ENCODE measurements at regions not wholly inside any gene's neighbourhood (a gene's known extent, or its start where the extent isn't known, plus 50 kb on each side); places are given as distances from the start of the nearest gene placed in this dataset.

DNA sequence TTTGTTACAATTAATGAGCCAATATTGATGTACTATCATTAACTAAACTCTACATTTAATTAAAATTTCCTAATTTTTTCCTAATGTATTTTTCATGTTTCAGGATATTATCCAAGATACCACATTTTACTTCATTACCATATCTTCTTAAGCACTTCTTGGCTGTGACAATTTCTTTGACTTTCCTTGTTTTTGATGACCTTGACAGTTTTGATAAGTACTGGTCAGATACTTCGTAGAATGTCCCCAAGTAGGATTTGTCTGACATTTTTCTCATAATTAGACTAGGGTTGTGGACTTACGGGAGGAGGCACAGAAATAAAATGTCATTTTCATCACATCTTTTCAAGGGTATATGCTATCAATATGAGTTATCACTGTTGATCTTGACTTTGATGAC lies 700.9 kb downstream of the BCL11B start:
- DNase-seq = no peak

DNA sequence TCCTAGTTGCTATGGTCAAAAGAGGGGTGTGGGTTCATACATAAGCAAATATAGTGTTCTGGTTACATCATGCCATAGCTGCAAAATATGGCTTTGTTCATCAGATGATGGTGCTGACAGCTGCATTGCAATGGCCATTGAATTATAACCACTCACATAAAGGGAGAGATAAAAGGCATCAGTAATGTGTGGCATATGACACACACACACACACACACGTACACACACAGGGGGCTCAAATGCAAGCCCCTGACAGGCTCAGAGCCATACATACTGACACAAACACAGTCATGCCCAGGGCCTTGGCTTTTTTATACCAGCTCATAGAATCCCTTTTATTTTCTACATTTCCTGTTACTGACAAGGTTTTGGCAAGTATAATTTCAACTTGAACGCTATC lies 698.9 kb downstream of the BCL11B start:
- DNase-seq = no peak

DNA sequence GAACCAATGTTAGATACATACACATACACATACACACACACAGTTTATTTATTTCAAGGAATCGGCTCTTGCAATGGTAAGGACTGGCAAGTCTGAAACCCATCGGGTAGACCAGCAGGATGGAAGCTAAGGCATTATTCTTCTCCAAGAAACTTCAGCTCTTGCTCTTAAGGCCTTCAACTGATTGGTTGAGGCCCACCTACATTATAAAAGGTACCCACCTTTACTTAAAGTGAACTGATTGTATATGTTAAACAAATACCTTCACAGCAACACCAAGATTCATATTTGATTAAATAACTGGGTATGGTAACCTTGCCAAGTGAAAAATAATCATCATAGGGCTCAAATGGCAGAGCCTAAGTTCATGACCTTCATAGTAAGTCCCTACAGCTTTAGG lies 695.5 kb downstream of the BCL11B start:
- DNase-seq = no peak

DNA sequence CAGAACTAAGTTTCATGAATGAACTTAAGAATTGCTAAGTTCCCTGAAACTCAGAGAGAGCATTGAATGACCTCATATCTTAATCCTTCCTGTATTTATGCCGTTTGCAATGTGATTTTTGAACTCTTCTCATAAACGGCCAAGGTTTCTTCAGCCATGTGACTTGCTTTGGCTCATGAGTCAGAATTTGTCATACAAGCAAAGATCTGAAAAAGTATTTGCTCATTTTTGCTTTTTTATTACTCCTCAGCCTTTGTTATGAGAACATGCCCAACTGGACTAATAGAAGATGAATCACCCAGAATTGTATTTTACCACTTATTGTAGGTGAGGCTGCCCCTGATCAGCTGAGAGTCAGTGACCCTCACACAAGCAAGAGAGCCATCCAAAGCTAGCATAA lies 693.8 kb downstream of the BCL11B start:
- DNase-seq = no peak

DNA sequence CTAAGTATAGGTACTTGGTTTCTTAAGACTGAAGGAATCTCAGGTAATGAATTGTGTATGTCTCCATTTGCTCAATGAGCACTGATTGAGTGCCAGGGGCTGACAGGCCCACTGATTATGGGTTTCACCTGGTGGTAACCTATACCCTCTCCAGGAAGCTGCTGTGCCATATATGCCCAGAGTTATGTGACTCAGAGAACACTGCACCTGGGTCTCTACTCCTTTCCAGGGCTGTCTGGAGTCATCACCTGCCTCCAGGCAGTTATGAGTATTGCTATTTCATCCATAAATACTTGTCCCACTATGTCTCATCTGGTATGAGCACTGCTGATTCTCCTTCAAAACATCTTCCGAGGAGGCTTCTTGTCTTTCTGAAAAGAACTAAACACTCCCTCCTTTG lies 692.9 kb downstream of the BCL11B start:
- no peak for DNase-seq

DNA sequence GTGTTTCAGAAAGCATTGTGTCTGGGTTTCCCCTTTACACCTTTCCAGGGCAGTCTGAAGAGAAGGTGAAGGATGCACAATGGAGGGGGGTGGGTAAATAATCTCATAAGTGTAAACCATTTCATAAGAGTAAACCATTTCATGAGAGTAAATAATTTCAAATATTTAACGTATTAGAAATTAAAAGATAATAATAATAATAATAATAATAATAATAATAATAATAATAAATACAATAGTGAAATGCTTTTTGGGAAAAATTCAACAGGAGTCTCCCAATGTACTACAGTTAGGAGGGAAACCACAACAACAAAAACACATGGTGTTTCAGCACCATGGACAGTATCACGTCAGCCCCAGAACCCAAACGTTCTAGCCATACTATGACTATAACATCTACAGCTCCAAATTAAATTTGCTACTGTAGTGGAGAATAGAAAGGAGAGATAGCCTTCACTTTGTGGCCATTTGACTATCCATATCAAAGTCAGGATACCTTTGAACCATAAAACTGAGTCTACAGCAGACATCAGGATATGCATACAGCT lies 691.8 kb downstream of the BCL11B start:
- DNase-seq = no peak

DNA sequence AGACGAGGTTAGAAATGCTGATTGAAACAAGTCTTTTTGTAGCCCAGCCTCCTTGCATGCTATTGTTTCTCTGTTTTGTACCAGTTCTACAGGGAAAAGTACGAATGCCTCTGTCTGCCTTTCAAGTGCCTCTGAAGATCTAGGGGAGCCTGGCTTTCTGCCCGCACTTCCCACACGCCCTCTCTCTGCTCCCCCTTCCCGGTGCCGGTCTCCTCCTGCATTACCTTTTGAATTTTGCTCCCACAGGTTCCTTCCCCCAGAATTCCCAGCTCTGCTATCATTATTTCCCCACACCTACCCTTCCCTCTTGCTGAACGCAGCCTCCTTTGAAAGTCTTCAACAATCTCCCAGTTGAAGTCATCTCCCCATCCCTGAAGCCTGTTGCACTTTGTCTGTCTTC lies 689.7 kb downstream of the BCL11B start:
- no peak for DNase-seq

DNA sequence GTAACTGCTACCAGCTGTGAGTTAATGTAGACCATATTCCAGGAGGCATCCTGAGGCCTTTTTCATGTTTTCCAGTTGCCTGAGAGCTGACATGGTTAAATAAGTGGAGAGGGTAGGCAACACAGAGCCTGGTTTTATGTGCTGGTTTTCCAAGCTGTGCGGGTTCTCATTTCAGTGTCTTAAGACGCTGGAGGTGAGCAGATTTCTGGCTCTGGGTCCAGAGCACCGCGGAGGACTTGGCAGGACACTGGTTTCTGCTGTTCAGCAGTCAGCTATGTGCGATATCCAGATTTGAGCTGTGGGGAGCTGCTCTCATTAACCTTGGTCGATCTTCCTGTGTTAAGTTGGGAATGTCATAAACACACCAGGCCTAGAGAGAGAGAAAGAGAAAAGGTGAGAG lies 680.8 kb downstream of the BCL11B start:
- DNase-seq = no peak

DNA sequence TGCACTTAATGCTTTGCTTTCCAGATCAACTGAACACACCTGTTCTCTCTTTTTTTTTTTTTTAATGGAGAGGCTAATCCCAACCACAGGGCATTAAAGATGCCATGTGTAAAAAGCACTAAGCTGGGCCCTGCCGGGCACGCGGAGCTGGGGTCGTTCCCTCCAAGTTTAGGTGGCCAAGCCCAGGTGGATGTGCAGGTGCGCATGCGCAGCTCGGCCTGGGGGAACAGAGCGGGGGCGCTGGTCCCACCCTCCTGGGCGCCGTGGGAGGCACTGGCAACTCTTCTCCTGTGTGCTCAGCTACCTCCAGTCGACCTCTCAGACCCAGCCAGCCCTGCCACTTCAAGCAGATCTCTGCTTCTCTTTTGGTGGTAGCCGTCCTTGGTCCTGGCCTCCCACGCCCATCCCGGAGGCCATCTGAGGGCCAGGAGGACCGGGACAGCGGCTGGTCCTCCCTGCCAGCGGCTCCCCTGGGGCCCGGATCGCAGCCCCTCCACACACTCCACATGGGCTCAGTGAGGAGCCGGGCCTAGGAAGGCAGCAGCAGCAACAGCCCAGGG lies 679.3 kb downstream of the BCL11B start:
- no peak for DNase-seq

DNA sequence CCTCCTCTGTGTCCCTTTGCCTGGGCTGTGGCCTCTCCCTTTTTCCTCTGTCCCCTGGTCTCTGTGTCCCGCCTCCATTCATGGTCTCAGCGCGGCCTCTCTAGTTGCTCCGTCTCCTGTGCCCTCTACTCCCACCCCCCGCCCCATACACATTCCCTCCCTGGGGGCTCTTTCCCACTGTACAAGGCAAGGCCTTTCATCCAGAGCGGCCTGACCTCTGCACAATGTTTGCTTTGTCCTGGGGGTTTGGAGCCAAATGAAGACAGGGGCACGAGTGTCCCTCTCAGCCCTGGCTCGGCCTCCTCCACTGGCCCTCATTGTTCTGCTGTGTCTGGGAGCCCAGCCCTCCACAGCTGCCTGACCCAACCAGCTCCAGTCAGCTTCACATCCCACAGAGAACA lies 678.6 kb downstream of the BCL11B start:
- DNase-seq = no peak

DNA sequence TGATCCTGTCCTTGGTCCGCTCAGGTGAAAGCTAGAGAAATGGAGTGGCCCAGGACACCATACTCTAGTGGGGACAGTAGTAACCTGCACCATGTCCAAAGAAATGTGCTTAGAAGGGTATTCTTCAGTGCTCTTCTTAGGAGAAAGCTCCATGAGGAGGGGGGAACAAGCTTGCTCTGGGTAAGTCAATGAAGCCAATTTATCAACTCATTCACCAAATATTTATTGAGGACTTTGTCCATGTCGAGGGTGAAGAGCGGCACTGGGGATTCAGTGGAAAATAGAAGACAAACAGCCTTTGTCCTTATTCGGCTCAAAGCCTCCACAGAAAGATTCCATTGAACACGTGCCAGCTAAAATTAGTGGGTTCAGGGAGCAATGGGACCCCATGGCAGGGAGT lies 677.8 kb downstream of the BCL11B start:
- DNase-seq = no peak

DNA sequence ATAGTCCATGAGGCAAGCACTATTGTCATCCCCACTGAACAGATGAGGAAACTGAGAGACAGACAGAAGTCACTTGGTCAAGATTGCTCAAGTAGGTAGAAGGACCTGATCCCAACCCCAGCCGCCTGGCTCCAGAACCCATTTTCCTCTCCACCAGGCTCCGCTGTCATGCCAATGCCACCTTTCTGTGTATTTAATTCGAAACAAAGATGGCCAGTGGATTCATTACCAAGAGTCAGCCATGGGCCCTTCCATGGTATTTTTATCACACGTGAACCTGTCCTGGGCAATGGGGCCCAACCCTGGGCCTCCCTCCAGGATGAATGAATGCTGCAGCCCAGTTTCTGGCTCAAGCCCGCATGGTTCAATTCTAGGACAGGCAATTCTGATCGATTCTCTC lies 673.4 kb downstream of the BCL11B start:
- DNase-seq = no peak

DNA sequence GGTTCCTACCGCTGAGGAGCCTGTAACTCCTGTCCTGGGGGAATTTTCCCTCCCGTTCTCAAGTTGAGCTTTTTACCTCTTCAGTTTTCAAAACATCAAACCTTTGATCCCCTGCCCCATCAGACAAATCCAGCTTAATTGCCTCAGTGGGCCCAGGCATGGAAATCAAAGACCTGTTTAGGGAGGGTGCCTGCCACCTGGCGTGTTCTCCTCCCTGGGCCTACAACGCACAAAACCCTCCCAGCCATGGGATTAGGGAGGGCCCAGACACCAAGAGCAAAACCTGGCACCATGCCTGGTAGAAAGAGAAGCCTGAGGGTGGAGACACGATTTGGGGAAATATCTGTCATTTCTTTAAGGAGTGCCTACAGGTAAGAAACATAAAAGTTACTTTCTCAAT lies 672.9 kb downstream of the BCL11B start:
- DNase-seq = no peak

DNA sequence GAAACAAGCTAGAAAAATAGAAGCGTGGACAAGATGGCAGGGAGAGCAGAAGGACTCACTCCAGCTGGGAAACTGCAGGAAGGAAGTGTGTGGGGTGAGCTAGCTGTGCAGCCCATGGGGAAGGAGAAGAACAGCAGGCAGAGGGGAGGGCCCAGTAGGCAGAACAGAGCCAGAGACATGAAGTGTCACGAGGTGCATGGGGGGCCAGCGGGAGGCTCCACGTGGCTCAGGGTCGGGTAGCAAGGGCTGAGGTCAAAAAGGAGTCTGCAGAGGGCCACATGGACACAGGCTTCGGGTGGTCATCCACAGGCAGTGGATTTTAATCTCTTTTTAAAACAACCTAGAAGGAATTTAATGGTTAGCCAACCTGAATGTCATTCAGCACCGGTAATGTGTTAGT lies 669.0 kb downstream of the BCL11B start:
- DNase-seq = no peak

DNA sequence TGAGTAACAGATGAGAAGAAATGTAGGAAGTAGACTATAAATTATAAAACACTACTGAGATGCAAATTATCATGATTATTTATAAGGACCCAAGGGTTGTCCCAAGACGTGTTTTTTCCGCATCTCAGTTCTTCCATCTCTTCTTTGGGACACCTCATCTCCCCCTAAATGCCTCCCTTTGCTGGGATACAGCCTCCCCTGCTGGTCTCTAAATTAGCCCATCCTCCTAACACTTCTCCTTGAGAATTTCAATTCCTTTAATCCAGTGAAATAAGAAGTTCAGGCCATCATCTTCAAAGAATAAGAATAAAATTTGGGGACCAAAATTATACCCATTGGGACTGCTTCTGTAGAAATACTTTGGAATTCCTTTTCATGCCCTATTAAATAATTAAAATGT lies 667.0 kb downstream of the BCL11B start:
- no peak for DNase-seq

DNA sequence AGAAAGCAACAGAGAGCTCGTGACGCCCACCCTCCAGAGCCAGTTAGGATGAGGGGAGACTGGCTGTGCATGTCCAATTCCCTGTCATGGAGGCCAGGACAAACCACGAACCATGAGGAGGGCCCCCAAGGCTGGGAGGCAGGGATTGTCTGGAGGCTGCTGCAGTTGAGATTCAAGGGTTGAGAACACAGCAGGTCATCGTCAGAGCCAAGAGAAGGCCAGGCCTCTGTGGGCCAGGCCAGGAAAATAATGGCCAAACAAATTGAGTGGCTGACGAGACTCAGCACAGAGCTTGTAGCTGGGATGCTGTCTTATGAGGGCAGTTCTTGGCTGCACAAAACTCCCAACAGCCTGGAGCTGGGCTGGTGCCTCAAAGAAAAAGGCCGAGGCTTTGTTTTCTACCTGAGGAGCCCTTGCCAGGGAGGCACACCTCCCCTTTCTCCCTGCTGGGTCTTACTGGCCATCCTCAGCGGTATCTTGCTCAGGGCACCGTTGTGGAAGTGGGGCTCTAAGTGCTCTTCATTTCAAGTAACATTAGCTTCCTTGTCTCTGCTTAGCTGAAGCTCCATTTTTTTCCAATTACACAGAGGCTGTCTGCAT lies 665.9 kb downstream of the BCL11B start:
- DNase-seq = no peak

DNA sequence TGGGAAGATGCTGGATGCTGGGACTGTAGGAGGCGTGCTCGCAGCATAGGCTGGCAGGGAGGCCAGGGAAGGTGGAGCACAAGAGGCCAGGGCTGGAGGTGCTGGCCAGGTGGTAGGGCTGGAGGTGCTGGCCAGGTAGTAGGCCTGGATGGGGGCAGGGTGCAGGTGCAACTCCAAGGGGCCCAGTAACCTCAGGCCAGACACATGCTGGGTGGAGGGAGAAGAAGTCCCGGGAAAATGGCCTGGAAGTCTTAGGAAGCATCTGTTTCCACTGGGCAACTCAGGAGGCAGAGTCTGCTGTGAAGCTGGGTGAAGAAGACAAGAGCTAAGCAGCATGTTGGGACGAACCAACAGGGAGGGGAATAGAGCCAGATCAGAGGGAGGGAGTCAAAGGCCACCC lies 665.2 kb downstream of the BCL11B start:
- DNase-seq = no peak

DNA sequence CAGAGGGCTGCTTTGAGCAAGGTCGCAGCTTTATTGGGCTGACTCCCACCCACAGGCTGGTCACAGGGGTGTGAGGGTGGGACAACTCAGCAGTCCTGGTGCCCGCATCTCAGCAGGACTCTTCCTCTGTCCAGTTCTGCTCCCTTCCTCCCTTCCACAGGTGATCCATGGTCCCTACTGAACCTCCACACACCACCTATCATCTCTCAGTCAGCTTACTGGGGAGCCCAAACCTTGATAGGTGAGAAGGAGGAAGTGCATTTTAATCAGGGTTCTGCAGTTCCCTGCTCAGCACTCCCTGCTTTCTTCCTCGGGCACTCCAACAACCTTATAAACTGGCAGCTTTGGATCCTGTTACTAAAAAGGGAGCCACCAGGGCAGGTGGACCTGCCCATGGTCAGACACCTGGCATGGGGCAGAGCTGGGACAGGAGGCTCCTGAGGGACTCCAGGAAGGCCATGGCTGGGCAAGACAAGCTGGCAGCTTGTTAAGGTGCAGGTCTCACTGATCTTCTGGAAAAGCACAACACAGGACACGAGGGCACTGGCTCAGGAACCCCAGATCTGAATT lies 664.6 kb downstream of the BCL11B start:
- no peak for DNase-seq

DNA sequence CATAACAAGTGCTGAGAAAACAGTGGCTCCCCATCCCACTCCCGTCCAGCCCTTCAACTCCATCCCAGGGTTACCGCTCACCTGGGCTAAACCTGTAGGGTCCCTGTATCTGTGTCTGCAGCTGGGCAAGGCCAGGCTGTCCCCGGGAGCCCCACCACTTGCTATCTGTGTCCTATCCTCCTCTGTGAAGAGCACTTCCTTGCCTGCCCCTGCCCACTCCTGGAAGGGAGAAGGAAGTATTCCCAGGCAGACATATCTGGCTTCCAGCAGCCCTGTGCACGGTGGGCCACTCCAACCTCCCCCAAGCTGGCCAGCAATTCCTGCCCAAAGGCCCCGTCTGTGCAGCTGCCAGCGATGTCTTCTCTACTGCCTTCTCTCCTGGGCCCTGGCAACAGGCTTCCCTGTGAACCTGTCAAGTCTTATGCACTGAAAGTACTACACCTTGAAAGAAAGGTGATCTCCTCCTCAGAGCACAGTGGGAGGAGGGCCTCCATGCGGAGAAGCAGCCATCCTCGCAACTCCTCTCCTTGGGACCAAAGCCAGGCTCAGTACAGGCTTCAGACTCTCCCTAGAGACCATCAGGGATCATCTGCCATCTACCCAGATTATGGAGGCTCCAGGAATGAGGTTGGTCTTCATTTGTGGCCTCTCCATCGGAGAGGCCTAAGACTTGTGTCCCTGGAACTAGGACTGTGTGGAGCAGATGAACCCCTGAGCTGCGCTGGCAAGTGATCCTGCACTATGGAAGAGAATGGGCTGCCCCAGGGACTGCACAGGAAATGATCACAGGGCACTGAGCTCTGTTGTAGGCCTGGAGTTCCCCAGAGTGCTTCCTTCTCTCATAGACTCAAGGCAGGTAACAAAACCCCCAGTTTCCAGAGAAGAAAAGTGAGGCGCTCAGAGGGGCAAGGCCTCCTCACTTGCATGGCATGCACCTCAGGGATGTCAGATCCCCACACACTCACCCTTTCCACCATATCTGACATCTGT lies 663.6 kb downstream of the BCL11B start:
- DNase-seq = no peak

DNA sequence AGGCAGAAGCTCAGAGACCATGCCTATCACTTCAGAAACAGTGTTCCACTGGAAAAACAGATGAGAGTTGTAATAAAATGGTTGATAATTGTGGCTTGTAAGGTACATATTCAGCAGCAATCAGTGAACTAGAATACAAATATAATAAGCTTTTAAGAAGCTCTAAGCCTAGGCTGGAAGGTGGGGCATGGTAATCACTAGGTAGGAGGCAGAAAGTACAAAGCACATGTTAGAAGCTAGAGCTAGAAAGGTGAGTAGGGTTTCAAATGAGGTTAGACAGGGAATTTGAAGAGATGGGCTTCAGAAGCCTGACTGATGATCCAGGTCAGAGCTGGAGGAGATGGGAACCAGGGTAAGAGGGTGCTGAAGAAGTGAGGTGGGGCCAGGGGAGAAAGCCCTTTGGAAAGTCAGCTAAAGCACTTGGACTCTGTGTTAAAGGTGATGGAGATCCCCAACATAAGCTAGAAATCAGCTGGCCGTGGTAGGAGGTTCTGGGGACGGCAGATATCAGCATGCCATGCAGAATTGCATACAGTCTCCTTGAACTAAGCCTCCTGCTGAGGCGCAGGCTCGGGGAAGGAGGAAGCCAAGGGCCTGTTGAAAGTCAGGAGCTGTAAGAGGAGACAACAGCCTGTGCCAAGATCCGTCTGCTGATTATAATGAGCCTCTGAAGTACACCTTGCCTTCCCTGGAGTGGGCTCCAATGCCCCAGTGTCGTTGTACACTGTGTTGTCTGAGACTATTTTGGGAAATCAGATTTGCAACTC lies 659.4 kb downstream of the BCL11B start:
- DNase-seq = no peak

DNA sequence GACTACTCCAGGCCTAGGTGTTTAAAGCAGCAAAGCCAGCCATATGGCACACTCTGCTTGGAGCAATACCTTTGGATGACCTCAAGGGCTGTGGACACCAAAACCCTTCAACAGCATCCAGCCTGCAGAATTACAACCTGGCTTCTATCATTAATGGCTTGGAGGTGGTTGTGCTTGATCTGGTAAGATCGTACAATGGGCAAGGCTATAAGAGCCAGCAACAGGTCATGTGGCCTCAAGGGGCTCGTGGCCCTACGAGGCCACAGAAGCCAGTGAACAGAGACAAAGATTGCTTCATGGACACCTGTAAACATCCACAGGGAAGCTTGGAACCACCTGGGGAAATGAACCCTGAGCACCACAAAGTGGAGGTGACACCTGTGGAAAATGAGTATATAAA lies 657.3 kb downstream of the BCL11B start:
- DNase-seq = no peak

DNA sequence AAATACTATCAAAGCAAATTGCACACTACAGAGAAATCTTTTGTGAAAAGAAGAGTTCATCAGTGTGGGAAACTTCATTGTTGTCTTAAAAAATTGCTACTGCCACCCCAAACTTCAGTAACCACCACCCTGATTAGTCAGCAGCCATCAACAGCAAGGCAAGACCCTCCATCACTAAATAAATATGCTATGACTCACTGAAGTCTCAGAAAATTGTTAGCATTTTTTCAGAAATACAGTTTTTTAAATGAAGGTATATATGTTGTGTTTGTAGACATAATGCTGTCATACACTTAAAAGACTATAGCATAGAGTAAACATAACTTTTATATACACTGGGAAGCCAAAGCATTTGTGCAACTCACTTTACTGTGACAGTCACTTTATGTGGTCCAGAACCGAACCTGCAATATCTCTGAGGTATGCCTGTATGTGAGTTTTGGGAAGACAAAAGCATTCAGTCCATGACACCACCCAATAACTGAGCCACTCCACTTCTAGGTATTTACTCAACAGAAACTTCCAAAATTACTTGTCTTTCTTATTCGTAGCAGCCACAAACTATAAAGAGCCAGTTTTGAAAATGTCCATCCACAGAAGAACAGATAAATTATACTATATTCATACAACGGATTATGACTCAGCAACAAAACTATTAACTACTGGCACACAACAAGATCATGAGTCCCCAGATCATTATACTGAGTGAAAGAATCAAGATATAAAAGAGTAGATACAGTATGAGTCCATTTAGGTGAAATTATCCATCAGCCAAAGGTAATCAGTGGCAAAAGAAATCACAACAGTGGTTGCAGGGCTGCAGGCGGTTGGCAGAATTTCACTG lies 649.6 kb downstream of the BCL11B start:
- no peak for DNase-seq
